ENCODE measurements at regions not wholly inside any gene's neighbourhood (a gene's known extent, or its start where the extent isn't known, plus 50 kb on each side); places are given as distances from the start of the nearest gene placed in this dataset.

DNA sequence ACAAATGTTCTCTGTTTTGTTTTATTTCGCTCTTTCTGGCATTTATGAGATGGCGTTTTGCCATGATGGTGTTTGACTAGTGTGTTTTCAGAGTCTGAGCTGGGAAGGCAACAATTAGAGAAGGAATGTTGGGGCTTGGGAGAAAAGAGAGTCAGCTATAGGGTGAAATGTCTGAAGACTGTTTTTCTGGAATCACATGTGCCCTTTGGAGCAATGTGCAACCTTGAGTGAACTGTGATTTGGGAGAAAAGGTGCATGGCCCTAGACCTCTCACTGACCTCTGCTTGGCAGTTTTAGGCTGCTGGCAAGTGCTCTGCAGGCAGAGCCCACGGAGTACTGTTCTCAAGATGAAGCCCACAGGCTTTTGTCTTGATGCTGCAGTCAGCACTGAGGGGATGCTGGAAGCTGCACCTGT is 379.9 kb upstream of the PDE3A start:
- Histone ChIP-seq H3K4me3 (ENCODE audit: low read depth, low read length) (no peak overlapping the region), H3K36me3 (replicated peaks) (no peaks in the 10 kb centered on the region), H3K27me3 (replicated peaks) (no peaks in the 10 kb centered on the region), H3K27ac (no peak overlapping the region)
- in situ Hi-C loops (cut with HindIII; ENCODE audit: low pct_ligation_motif_present, low sequenced_read_pairs): no loop called here
- TF ChIP-seq, protein P1, sequence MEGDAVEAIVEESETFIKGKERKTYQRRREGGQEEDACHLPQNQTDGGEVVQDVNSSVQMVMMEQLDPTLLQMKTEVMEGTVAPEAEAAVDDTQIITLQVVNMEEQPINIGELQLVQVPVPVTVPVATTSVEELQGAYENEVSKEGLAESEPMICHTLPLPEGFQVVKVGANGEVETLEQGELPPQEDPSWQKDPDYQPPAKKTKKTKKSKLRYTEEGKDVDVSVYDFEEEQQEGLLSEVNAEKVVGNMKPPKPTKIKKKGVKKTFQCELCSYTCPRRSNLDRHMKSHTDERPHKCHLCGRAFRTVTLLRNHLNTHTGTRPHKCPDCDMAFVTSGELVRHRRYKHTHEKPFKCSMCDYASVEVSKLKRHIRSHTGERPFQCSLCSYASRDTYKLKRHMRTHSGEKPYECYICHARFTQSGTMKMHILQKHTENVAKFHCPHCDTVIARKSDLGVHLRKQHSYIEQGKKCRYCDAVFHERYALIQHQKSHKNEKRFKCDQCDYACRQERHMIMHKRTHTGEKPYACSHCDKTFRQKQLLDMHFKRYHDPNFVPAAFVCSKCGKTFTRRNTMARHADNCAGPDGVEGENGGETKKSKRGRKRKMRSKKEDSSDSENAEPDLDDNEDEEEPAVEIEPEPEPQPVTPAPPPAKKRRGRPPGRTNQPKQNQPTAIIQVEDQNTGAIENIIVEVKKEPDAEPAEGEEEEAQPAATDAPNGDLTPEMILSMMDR (IDR thresholded peaks at IDR 0.05; ENCODE audit: low read depth, low read length, missing control alignments): no peak
- no peak for DNase-seq

- DNase-seq: no peak
- Histone ChIP-seq H3K27ac (no peak overlapping the region), H3K4me3 (ENCODE audit: low read depth, low read length) (no peak overlapping the region), H3K36me3 (replicated peaks) (no peaks in the 10 kb centered on the region), H3K27me3 (replicated peaks) (no peaks in the 10 kb centered on the region)
- TF ChIP-seq, protein P1 (IDR thresholded peaks at IDR 0.05; ENCODE audit: low read depth, low read length, missing control alignments): no peak
- in situ Hi-C loops (cut with HindIII; ENCODE audit: low pct_ligation_motif_present, low sequenced_read_pairs): no loop called here
Observed at GRCh38 chr12:19988948-19989347, 379.4 kb upstream of the PDE3A start.

- H3K27ac ChIP-seq: no peak overlapping the region
- no peaks in the 10 kb centered on the region for H3K36me3 ChIP-seq (replicated peaks)
- in situ Hi-C loops (cut with HindIII; ENCODE audit: low pct_ligation_motif_present, low sequenced_read_pairs): no loop called here
- H3K4me3 ChIP-seq (ENCODE audit: low read depth, low read length): no peak overlapping the region
- no peaks in the 10 kb centered on the region for H3K27me3 ChIP-seq (replicated peaks)
- TF ChIP-seq, protein P1 (IDR thresholded peaks at IDR 0.05; ENCODE audit: low read depth, low read length, missing control alignments): no peak
- no peak for DNase-seq
Observed at GRCh38 chr12:19991146-19991545, 377.2 kb upstream of the PDE3A start.

GRCh38 chr12:19992311-19992710 is 376.0 kb upstream of the PDE3A start:
- DNase-seq: no peak
- no peaks in the 10 kb centered on the region for H3K27me3 ChIP-seq (replicated peaks)
- no peak overlapping the region for H3K27ac ChIP-seq
- TF ChIP-seq, protein P1 (IDR thresholded peaks at IDR 0.05; ENCODE audit: low read depth, low read length, missing control alignments): no peak
- in situ Hi-C loops (cut with HindIII; ENCODE audit: low pct_ligation_motif_present, low sequenced_read_pairs): no loop called here
- H3K36me3 ChIP-seq (replicated peaks): no peaks in the 10 kb centered on the region
- H3K4me3 ChIP-seq (ENCODE audit: low read depth, low read length): no peak overlapping the region

DNA sequence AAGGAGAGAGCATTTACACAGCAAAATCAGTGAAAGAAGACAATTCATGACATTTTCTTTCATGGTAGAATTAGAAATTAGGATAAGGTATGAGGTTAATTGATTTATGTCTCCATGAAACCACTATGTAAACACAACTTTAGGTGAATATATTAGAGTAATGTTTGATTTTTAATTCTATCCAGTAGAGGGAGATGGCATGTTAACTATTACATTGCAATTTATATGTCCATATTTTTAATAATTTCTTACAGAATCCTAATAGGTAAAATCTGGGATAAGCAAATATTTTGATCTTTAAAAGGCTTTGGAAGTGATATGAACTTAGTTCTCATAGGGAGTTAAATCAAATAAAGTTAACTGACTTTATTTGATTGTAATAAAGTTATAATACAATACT is 373.4 kb upstream of the PDE3A start:
- Histone ChIP-seq H3K36me3 (replicated peaks) (no peaks in the 10 kb centered on the region), H3K27me3 (replicated peaks) (no peaks in the 10 kb centered on the region), H3K27ac (no peak overlapping the region), H3K4me3 (ENCODE audit: low read depth, low read length) (no peak overlapping the region)
- TF ChIP-seq, protein P1 (IDR thresholded peaks at IDR 0.05; ENCODE audit: low read depth, low read length, missing control alignments): no peak
- in situ Hi-C loops (cut with HindIII; ENCODE audit: low pct_ligation_motif_present, low sequenced_read_pairs): no loop called here
- no peak for DNase-seq

DNA sequence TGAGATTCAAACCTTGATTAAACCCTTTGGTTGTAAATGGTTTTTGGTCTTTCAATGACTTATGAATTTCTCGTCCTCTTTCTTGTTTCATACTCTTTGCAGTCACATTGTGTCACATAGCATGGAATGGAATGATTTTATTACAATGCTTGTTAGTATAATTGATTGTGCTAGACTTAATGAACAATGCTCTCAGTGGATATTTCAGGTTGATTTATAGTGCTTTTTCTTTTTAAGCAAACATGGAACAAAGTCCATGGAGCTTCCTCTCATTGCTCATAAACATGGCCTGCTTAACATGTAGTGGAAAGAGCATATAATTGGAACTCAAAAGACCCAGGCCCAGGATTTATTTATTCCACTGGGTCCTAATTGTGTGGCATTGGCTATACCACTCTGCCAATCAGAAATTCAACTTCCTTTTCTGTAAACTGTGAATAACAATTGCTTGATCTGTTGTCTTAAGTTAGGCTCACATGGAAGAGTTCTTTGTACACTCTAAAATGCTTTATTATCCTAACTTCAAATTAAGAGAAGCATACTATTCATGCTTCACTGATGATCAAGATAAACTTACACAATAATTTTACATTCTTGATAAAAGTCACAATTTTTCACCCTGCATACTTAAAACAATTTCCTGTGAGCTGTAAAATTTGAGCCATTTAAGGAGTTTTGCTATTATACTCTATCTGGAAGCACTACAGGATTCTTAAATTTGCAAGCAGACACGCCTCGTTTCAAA is 370.5 kb upstream of the PDE3A start:
- no peak for DNase-seq
- TF ChIP-seq, protein P1 (IDR thresholded peaks at IDR 0.05; ENCODE audit: low read depth, low read length, missing control alignments): no peak

More for the DNA sequence above, 370.5 kb upstream of the PDE3A start:
- H3K4me3 ChIP-seq (ENCODE audit: low read depth, low read length): no peak overlapping the region
- H3K36me3 ChIP-seq (replicated peaks): no peaks in the 10 kb centered on the region
- in situ Hi-C loops (cut with HindIII; ENCODE audit: low pct_ligation_motif_present, low sequenced_read_pairs): no loop called here
- H3K27ac ChIP-seq: no peak overlapping the region
- H3K27me3 ChIP-seq (replicated peaks): no peaks in the 10 kb centered on the region

Measured in brain microvascular endothelial cell (primary cell).